Activated naive CD4-positive, alpha-beta T cell treated with anti-CD3 and anti-CD28 coated beads for 36 hours (primary cell): ENCODE measurements at regions not wholly inside any gene's neighbourhood (a gene's known extent, or its start where the extent isn't known, plus 50 kb on each side); places are given as distances from the start of the nearest gene placed in this dataset.

Experiments used
- CTCF ChIA-PET: fragments of 350-600 bp; sonication (Branson Sonifier 250); formaldehyde crosslinking; loops from one replicate; lab custom pipeline; 2021; ENCODE audit warnings: antibody characterized with exemption; lab: Charles Lee
- DNase-seq: peaks from one replicate; pipeline ENCODE4 v3.0.0-alpha.2; 2020
- H3K27ac Mint-ChIP-seq: one replicate; pipeline ENCODE4 v1.8.0; 2021; ENCODE audit warnings: mild to moderate bottlenecking, mixed read lengths
- H3K27me3 Mint-ChIP-seq: one replicate; pipeline ENCODE4 v1.8.0; 2021; ENCODE audit warnings: low read depth, mixed read lengths
- H3K36me3 Mint-ChIP-seq: one replicate; pipeline ENCODE4 v1.8.0; 2021; ENCODE audit warnings: low read depth, mixed read lengths
- H3K4me1 Mint-ChIP-seq: one replicate; pipeline ENCODE4 v1.8.0; 2021; ENCODE audit warnings: low read depth, mixed read lengths
- H3K4me3 Mint-ChIP-seq: one replicate; pipeline ENCODE4 v1.8.0; 2021; ENCODE audit warnings: mild to moderate bottlenecking, moderate library complexity, mixed read lengths
- H3K9me3 Mint-ChIP-seq: one replicate; pipeline ENCODE4 v1.8.0; 2021; ENCODE audit warnings: mixed read lengths
- intact Hi-C: fragments of 100-400 bp; cut with micrococcal nuclease; formaldehyde crosslinking; loops from one replicate; pipeline ENCODE4 v1.15.1; 2023

GRCh38 chr1:228852511-228853088 lies 117.3 kb downstream of the RHOU start:
- intact Hi-C loops = no loop called here
- Mint-ChIP-seq H3K4me1 (no peaks in the 10 kb centered on the region), H3K4me3 (no peak overlapping the region), H3K27ac (no peak overlapping the region), H3K27me3 (no peaks in the 10 kb centered on the region), H3K36me3 (no peaks in the 10 kb centered on the region), H3K9me3 (peaks cover 3% of the 10 kb centered on the region)
- DNase-seq = no peak
- CTCF ChIA-PET = no interaction called here

GRCh38 chr1:228853191-228853590 lies 117.9 kb downstream of the RHOU start:
- H3K27me3 Mint-ChIP-seq = no peaks in the 10 kb centered on the region

GRCh38 chr1:228853637-228854036 lies 118.4 kb downstream of the RHOU start:
- DNase-seq = no peak
- H3K4me1 Mint-ChIP-seq = no peaks in the 10 kb centered on the region

More at GRCh38 chr1:228853191-228853590, 117.9 kb downstream of the RHOU start:
- intact Hi-C loops = no loop called here
- DNase-seq = no peak
- Mint-ChIP-seq H3K36me3 (no peaks in the 10 kb centered on the region), H3K27ac (no peak overlapping the region), H3K4me1 (no peaks in the 10 kb centered on the region), H3K4me3 (no peak overlapping the region), H3K9me3 (peaks cover 3% of the 10 kb centered on the region)
- CTCF ChIA-PET = no interaction called here

GRCh38 chr1:228854907-228855306 lies 119.6 kb downstream of the RHOU start:
- intact Hi-C loops = no loop called here
- Mint-ChIP-seq H3K27me3 (no peaks in the 10 kb centered on the region), H3K36me3 (no peaks in the 10 kb centered on the region), H3K9me3 (peaks cover 3% of the 10 kb centered on the region), H3K4me1 (no peaks in the 10 kb centered on the region), H3K4me3 (no peak overlapping the region), H3K27ac (no peak overlapping the region)
- DNase-seq = no peak
- CTCF ChIA-PET = no interaction called here

More at GRCh38 chr1:228853637-228854036, 118.4 kb downstream of the RHOU start:
- H3K9me3 Mint-ChIP-seq = peaks cover 3% of the 10 kb centered on the region
- H3K27me3 Mint-ChIP-seq = no peaks in the 10 kb centered on the region
- no peak overlapping the region for H3K27ac Mint-ChIP-seq
- intact Hi-C loops = no loop called here
- H3K36me3 Mint-ChIP-seq = no peaks in the 10 kb centered on the region
- CTCF ChIA-PET = no interaction called here
- H3K4me3 Mint-ChIP-seq = no peak overlapping the region

- Mint-ChIP-seq H3K36me3 (no peaks in the 10 kb centered on the region), H3K27me3 (no peaks in the 10 kb centered on the region), H3K4me3 (no peak overlapping the region), H3K9me3 (peaks cover 3% of the 10 kb centered on the region), H3K4me1 (peaks cover 4% of the 10 kb centered on the region), H3K27ac (no peak overlapping the region)
- CTCF ChIA-PET = interaction anchor here (0.9 kb wide), 1 partner anchor 123 kb away, joined by 4 read pairs; the partner anchor contains the start of gene RHOU
- DNase-seq = no peak
- intact Hi-C loops = no loop called here
Measured at GRCh38 chr1:228857611-228858010, 122.3 kb downstream of the RHOU start.

- peak; percentile 35 for DNase-seq
- Mint-ChIP-seq H3K4me3 (no peak overlapping the region), H3K4me1 (peaks cover 20% of the 10 kb centered on the region), H3K27me3 (no peaks in the 10 kb centered on the region), H3K9me3 (no peaks in the 10 kb centered on the region), H3K36me3 (no peaks in the 10 kb centered on the region), H3K27ac (no peak overlapping the region)
- CTCF ChIA-PET = no interaction called here
- intact Hi-C loops = no loop called here
Measured at GRCh38 chr1:228860911-228861831, 125.9 kb downstream of the RHOU start.

DNA sequence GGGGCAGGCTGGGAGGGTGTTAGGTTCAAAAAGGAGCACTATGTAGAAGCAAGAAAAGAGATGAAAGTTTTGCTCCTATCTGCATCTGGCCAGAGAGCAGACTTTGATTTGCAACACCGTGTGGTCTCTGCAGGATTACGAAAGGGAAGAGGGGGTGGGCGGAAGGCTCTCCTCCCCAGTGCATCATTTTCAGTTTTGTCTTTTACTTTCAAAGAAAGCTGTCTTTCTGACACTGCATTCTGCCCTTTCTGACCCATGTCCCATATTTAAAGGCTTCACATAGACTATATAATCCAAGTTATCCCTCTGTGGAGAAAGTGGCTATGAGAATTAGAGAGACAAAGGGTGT lies 126.5 kb downstream of the RHOU start:
- H3K27ac Mint-ChIP-seq = no peak overlapping the region
- H3K27me3 Mint-ChIP-seq = no peaks in the 10 kb centered on the region
- peaks cover 22% of the 10 kb centered on the region for H3K4me1 Mint-ChIP-seq
- intact Hi-C loops = no loop called here
- CTCF ChIA-PET = no interaction called here
- H3K36me3 Mint-ChIP-seq = no peaks in the 10 kb centered on the region
- H3K4me3 Mint-ChIP-seq = no peak overlapping the region
- H3K9me3 Mint-ChIP-seq = no peaks in the 10 kb centered on the region
- DNase-seq = no peak

GRCh38 chr1:228862542-228863505 lies 127.5 kb downstream of the RHOU start:
- DNase-seq = no peak
- H3K4me1 Mint-ChIP-seq = peaks cover 22% of the 10 kb centered on the region
- no peak overlapping the region for H3K27ac Mint-ChIP-seq
- CTCF ChIA-PET = no interaction called here
- H3K27me3 Mint-ChIP-seq = no peaks in the 10 kb centered on the region
- intact Hi-C loops = no loop called here
- no peaks in the 10 kb centered on the region for H3K9me3 Mint-ChIP-seq
- no peak overlapping the region for H3K4me3 Mint-ChIP-seq
- H3K36me3 Mint-ChIP-seq = no peaks in the 10 kb centered on the region

- no peaks in the 10 kb centered on the region for H3K27me3 Mint-ChIP-seq
- no peaks in the 10 kb centered on the region for H3K36me3 Mint-ChIP-seq
- peaks cover 22% of the 10 kb centered on the region for H3K4me1 Mint-ChIP-seq
- H3K9me3 Mint-ChIP-seq = no peaks in the 10 kb centered on the region
- DNase-seq = no peak
- no peak overlapping the region for H3K27ac Mint-ChIP-seq
- H3K4me3 Mint-ChIP-seq = no peak overlapping the region
- intact Hi-C loops = loop anchor here (1.0 kb wide), 1 partner anchor 69 kb away; no protein-coding TSS in a partner anchor
- CTCF ChIA-PET = interaction anchor here (0.6 to 0.7 kb wide), 2 partner anchors 391 to 1341 kb away, joined by 4 to 5 read pairs; no protein-coding TSS in a partner anchor
Measured at GRCh38 chr1:228863776-228864175, 128.5 kb downstream of the RHOU start.

DNA sequence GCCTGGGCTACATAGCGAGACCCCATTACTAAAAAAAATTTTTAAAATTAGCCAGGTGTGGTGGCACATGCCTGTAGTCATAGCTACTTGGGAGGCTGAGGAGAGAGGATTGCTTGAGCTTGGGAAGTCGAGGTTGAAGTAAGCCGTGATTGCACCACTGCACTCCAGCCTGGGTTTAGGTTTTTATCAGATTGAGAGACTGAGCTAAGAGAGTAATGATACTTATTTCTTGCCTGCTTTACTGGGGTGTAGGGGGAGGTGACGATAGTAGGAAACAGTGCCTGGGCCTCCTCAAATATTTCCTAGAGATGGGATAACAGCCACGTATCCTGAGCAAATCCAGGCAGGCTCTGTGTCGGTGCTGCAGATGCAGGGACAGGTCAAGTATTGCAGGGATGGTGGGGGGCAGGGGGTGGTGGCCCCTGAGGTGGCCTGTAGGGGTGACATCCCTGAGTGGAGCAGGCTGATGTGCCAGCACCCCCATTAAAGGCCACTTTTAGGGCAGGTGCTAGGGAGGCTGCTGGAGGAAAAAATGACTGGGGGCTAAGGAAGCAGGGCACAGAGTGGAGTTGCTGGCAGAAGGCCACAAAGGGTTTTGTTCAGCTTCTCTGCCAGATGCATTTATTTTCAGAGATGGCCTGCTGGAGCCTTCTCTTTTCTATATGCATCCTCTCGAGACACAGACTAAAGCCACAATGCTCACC lies 130.5 kb downstream of the RHOU start:
- intact Hi-C loops = no loop called here
- Mint-ChIP-seq H3K27ac (no peak overlapping the region), H3K9me3 (no peaks in the 10 kb centered on the region), H3K36me3 (no peaks in the 10 kb centered on the region), H3K27me3 (no peaks in the 10 kb centered on the region), H3K4me1 (peaks cover 22% of the 10 kb centered on the region), H3K4me3 (no peak overlapping the region)
- no peak for DNase-seq
- CTCF ChIA-PET = no interaction called here

- H3K27me3 Mint-ChIP-seq = no peaks in the 10 kb centered on the region
- CTCF ChIA-PET = no interaction called here
- no peaks in the 10 kb centered on the region for H3K36me3 Mint-ChIP-seq
- no peak overlapping the region for H3K4me3 Mint-ChIP-seq
- intact Hi-C loops = no loop called here
- H3K4me1 Mint-ChIP-seq = peaks cover 22% of the 10 kb centered on the region
- H3K9me3 Mint-ChIP-seq = no peaks in the 10 kb centered on the region
- no peak for DNase-seq
- no peak overlapping the region for H3K27ac Mint-ChIP-seq
Measured at GRCh38 chr1:228866468-228866867, 131.2 kb downstream of the RHOU start.
